HG03039 (cell line): ENCODE measurements at regions not wholly inside any gene's neighbourhood (a gene's known extent, or its start where the extent isn't known, plus 50 kb on each side); places are given as distances from the start of the nearest gene placed in this dataset.
"Not testable (repeated sequence)": the region's sequence is repeated elsewhere in the genome, so short reads cannot be mapped to it uniquely, and the experiment has no call there.

Experiments used
- ATAC-seq: cut with Tn5 transposase; IDR thresholded peaks from one replicate; pipeline ENCODE4 v1.9.1; 2021; ENCODE audit warnings: mild to moderate bottlenecking, moderate library complexity; ENCODE audit not compliant: unreplicated experiment

DNA sequence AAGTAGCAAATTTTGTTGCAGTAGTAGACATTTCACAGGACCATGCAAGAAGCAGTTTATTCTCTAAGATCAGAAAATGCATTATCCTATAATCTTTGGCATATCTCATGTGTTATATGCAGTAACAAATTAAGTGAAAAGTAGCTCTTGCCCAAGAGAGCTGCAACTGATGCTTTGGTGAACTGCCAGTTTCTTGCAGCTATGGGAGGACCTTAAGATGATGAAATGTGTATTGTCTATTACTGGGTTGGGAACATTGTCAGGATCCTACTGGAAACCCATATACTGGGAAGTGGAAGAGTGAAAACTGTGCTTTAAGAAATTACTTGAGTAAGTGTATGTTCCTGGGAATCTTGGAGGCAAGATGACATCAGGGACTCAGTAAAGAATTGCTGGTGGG, 238.8 kb downstream of the DACT1 start:
- no peak for ATAC-seq

DNA sequence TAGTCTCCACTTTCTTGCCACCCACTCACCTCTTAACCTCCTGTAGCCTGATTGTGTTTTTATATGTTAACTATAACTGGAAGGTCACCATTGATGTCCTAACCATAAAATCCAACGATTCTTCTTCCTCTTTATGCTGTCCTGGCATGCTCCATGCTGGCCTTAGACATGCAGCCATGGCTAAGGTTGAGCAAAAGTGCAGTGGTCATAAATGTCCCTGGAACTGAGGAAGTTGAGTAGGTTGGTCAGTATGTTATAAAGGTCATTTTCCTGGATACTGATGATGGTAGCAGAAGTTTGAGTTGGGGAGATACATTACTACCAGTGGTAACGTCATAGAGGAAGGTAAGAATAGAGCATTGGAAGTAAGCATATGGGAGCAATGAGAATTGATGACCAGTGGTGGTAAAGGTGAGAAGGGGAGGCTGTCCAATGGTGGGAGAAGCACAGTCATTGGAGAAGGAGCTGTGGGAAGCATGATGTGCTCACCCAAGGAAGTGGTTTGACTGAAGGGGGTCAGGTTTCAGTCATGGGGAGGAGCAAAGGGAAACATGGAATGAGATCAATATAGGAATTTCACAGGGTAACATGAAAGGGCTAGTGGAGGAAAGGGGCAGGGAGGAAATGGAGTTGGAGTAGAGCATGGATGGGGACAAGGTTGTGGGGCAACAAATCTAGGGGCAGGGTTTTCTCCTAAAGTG, 240.8 kb downstream of the DACT1 start:
- no peak for ATAC-seq

DNA sequence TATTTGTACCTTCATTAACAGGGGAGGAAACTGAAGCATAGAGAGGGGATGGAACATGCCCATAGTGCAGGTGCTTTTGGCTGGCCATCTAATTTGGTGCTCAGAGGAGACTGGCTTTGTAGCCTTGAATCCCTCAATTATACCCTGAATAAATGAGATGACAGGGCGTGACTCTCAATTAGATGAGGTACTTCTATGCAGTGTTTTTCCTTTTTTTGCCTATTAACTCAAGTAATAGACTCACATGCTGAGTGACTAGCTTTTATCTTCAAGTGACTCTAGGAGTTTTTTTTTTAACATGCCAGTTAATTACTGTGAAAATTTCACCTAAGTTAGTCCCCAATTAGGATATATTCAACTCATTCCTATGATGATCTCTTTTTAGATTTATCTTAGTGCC, 243.7 kb downstream of the DACT1 start:
- no peak for ATAC-seq

DNA sequence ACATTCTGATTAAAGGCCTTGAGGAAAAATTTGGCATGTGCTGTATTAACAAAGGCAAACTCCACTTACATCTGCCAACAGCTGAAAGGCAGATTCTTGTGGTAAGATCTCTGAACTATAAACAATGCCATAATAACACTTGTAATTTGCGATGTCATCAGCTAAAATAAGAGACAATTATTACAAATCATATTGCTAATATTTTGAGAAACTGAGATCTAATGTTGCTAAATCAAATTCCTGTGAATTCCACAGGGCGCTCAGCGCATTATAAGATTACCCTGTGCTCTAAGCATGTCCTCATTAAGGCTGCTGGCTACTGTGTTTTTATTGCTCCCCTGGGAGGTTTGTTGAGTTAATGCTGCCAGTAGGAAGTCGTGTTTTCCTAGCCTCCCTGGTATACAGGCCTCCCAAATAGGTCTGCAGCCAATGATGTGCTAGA, 244.8 kb downstream of the DACT1 start:
- ATAC-seq = no peak

DNA sequence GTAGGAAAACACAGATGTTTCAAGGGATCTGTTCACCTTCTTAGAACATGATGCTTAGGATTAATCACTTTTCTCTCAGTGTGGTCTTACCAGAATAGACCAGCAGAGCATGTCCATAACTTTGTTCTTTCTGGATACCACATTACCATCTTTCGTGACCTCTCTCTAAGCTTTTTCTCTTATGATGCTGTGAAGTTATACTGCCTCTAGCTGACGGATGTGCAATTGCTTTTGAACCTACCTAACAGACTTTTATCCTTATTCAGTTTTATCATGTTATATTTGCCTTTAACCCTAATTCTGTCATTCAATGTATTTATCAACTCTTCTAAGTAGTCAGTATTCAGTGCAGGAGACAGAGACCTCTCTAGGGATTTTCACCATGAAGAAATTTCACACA, 246.7 kb downstream of the DACT1 start:
- no peak for ATAC-seq

DNA sequence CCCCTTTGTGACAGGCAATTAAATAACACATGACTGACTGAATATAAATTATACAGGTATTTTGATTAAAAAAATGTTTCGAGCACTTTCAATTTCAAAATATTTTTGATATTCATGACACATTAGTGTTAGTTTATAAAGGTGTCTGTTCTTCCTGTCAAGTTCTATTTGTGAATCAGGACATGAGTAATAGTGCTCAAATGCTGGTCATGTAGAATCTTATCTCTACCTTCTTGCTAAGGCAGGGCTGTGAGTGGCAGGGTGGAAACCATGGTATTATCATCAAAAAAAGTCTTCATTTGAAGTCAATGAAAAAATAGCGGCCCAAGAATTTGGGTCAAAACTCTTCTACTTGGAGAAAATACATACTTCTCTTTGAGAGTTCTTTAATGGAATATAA, 250.2 kb downstream of the DACT1 start:
- no peak for ATAC-seq

DNA sequence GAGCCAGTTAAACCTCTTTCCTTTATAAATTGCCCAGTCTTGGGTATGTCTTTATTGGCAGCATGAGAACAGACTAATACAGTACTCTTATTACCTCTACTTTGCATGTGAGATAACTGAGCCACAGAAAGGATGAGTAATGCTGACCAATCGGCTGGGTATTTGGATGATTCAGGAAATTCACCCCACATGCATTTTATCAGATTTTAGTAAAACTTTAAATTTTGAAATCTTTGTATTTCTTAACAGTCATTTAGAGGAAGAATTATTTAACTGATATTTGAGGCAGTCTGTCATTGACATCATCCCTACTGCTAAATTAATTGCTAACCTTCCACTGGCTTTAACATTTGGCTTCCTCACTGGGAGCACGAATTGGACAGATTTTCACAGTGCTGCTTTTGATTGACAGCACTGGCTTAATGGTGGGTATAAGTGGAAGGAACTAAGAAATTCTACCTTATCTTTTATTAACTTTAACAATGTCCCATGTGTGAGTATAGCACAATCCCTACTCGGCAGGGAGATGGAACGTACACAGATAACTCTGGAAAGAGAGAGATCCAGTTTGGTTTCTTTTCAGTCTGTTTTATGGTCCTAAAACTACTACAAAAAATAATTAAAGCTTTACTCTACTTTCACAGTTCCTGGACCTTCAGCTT, 261.0 kb downstream of the DACT1 start:
- ATAC-seq = no peak

DNA sequence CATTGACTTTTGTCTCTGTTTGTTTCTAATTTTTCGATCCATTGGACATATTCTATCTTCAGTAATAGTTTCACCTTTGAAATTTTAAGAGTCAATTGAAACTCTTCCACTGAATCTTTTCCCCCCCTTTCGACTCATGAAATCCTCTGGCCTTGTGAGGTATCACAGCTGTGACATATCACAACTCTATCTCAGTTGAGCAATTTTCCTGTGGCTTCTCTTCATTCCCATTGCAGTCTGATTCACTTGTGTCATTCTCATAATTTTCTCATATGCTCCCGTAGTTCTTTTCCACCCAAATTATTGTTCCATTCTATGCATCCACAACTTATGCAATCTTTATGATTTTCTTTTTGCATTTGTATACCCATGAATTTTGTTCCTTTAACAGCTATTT, 261.6 kb downstream of the DACT1 start:
- ATAC-seq = no peak

DNA sequence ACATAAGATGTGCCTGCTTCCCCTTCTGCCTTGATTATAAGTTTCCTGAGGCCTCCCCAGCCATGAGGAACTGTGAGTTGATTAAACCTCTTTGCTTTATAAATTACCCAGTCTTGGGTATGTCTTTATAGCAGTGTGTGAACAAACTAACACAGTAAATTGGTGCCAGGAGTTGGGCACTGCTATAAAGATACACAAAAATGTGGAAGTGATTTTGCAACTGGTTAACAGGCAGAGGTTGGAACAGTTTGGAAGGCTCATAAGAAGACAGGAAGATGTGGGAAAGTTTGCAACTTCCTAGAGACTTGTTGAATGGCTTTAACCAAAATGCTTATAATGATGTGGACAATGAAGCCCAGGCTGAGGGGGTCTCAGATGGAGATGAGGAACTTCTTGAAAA, 264.1 kb downstream of the DACT1 start:
- no peak for ATAC-seq

DNA sequence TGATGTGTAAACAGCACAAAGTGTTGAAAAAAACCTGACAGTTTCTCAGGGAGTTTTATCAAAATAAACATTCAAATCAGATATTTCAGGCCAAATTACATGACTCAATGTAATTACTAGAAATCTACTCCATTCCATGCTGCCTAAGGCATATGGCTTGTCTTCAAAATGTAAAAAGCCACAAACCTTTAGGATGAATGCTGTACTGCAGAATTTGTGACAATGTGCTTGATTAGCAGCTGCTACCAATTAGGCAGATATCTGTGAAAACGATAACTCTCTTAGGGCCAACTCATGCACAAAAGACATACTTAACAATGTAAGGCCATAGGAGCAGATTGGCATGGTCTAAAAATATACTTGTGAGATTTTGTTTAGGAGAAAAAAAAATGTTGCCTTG, 267.0 kb downstream of the DACT1 start:
- ATAC-seq = no peak

DNA sequence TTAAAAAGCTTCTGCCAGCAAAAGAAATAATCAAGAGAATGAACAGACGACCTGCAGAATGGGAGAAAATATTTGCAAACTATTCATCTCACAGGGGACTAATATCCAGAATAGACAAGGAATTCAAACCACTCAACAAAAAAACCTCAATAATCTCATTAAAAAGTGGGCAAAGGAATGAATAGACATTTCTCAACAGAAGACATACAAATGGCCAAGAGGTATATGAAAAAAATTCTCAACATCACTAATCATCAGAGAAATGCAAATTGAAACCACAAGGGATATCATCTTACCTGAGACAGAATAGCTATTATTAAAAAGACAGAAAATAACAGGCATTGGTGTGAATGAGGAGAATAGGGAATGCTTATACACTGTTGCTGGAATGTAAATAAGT, 270.0 kb downstream of the DACT1 start:
- ATAC-seq = no peak

DNA sequence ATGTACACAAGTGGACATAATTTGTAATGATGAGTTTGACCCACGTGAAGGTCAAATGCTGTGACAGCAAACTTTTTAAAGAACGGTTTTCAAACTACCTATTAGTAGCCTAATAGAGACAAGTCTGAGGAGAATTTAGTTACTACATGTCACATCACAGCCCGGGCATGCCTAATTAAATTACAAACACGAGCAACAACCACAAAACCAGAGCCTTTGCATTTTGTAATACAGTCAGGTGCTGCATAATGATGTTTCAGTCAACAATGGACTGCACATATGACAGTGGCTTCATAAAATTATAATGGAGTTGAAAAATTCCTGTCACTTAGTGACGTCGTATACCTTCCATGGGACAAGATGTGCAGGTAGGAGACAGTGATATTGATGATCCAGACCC, 274.5 kb downstream of the DACT1 start:
- ATAC-seq = no peak

DNA sequence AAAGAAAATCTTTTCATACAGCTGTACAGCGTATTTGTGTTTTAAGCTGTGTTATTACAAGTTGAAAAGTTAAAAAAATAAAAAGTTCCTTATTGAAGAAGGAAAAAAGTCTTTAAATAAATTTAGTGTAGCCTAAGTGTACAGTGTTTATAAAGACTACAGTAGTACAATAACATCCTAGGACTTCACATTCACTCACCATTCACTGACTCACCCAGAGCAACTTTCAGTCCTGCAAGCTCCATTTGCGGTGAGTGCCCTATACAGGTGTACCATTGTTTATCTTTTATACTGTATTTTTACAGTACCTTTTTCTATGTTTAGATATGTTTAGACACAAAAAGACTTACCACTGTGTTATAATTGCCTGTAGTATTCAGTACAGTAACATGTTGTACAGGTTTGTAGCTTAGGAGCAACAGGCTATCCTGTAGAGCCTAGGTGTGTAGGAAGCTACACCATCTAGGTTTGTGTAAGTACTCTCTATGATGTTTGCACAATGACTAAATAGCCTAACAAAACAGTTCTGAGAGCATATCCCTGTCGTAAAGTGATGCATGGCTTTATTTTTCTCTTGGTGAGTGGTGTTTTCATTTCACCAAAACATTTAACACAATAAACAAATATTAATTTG, 275.2 kb downstream of the DACT1 start:
- no peak for ATAC-seq

DNA sequence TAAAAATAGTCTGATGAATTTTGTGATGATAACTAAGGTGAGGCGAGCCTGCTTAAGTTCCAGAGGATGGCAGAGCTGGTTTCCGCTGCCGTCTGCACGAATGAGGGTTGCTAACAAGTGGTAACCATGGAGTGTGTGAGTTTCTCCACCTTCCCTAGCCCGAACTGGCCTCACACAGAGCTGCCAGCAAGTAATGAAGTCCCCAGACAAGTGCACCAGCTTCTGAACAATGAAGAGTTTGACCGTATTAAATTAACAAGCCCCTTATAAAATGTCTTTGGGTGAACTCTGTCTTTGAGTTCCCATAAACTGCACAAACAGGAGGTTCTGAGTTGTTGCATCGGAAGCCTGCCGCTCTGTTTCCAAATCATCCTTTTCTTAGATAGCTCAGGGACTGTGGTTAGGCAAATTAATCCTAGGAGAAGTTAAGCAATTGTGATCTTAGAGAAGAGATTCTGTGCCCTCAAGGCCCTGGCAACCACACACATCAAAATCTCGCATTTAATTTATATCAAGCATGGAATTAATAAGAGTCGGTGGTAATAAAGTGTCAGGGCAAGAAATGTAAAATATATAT, 274.1 kb upstream of the DAAM1 start:
- ATAC-seq = no peak

DNA sequence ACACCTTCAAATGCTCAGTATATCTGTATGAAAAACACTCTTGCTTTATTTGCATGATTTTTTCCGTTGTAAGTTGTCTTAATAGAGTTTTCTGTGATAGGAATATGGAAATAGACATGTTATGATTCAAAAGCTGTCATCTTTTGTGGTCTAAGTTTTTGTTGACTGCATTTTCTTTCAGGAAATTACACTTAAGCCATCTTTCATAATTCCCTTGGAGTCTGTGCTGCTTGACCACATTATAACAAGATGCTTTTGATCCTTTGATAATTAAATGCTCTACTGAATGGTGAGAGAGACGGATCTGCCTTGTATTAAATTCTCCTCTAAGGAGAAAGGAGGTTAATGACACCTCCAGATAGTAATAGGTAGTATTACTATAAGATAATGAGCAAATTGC, 272.8 kb upstream of the DAAM1 start:
- no peak for ATAC-seq

DNA sequence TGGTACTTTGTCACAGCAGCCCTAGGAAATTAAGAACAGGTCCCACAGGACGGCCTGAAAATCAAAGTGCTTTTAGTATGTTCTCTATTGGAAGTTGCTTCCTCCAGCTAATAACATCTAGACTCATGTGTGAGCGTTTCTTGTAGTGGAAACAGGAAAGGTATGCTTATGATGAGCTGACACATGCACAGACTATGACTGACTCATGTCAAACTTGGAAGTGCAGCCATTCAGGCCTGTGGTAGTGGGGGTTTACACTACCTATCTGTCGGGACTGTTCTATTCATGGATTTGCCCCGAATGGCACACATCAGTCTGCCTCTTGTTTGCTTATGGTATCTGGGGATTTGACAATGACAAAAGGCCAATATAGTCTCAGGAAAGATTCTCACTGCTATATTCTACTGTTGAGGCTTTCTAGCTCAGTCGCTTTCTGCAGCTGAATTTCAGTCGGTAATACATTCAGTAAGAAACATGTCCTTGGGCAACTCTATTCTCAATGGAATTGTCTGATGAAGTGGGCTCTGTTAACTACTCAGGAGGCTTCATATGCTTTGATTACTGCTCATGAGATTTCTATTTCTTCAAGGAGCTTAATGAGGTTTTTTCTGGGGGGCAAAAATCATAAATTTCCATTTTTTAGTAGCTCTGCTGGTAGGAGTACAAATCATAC, 270.3 kb upstream of the DAAM1 start:
- no peak for ATAC-seq

DNA sequence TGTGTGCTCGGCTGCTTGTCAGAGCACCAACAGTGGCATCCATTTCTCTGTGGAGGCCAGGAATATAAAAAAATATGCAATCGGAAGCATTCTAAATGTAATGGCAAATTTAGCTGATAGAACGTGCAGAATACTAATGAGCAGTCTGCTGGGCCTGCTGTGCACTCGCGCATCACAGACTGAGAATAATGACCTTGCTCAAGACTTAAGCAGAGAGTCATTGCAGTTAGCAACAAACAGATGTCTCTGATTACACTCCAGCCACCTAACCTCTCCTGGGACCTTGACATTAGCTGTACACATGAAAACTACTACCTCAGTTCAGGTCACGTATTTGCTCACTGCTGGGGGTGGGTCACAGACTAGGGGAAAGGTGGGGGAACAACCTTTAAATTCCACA, 269.2 kb upstream of the DAAM1 start:
- no peak for ATAC-seq

DNA sequence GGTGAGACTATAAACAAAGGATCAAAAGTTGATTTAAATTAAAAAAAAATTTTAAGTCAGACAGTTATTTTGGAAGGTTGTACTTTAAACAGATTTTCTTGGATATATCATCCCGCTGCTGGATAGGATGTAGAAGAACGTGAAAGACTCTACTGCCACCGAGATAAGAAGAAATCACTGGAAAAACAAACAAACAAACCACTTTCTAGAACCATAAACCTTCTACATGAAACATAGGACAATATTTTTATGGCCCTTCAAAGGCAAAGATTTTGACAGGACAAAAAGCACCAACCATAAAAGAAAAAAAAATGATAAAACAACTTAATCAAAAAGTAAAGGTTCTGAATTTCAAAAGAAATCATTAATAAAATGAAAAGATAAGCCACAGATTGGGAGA, 268.2 kb upstream of the DAAM1 start:
- no peak for ATAC-seq

DNA sequence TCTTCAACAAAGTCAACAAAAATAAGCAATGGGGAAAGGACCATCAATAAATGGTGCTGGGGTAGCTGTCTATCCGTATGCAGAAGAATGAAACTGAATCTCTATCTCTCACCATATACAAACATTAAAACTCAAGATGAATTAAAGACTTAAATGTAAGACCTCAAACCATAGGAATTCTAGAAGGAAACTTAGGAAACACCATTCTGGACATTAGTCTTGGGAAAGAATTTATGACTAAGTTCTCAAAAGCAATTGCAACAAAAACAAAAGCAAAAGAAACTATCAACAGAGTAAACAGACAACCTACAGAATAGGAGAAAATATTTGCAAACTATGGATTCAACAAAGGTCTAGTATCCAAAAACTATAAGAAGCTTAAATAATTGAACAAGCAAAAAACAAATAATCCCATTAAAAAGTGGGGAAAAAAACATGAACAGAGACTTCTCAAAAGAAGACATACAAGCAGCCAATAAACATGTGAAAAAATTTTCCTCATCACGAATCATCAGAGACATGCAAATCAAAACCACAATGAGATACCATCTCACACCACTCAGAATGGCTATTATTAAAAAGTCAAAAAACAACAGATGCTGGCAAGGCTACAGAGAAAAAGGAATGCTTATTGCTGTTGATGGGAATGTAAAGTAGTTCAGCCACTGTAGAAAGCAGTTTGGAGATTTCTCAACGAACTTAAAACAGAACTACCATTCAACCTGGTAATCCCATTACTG, 266.1 kb upstream of the DAAM1 start:
- ATAC-seq = not testable (repeated sequence)

DNA sequence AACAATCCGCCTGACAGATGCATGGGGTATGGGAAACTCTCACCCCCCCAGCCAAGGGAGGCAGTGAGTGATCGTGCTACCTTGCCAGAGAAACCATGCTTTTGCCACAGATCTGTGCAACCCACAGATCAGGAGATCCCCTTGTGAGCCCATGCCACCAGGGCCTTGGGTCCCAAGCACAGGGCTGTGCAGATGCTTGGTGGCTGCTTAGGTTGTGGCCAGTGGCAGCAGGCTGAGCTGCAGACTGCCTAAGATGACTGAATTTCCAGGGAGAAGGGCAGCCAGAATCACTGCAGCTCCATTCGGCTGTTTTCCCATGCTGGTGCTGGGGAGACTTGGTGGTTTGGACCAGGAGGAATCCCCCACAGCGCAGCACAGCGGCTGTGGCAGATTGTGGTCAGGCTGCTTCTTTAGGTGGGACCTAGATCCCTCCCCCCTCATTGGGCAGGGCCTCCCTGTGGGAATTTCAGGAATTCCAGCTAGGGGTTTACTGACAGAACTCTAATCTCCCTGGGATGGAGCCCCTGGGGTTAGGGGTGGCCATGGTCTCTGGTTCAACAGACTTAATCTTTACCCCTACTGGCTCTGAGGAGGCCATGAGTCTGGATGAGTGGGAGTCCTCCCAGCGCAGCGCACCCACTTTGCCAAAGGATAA, 264.6 kb upstream of the DAAM1 start:
- no peak for ATAC-seq
